DMS 273 (cell line): ENCODE measurements at regions not wholly inside any gene's neighbourhood (a gene's known extent, or its start where the extent isn't known, plus 50 kb on each side); places are given as distances from the start of the nearest gene placed in this dataset.
"Not testable (repeated sequence)": the region's sequence is repeated elsewhere in the genome, so short reads cannot be mapped to it uniquely, and the experiment has no call there.

ENCODE experiments used
- DNase-seq: peaks from one replicate; lab custom pipeline; 2025; ENCODE audit not compliant: unreplicated experiment; lab: John Stamatoyannopoulos, UW

- DNase-seq = no peak
Observed at GRCh38 chr7:1341361-1342089, 108.9 kb downstream of the UNCX start.

- no peak for DNase-seq
Observed at GRCh38 chr7:1342090-1342640, 109.5 kb downstream of the UNCX start.

- DNase-seq = no peak
Observed at GRCh38 chr7:1343551-1343950, 110.9 kb downstream of the UNCX start.

GRCh38 chr7:1344421-1344820, 111.7 kb downstream of the UNCX start:
- no peak for DNase-seq

- no peak for DNase-seq
Observed at GRCh38 chr7:1344981-1345701, 112.5 kb downstream of the UNCX start.

- no peak for DNase-seq
Observed at GRCh38 chr7:1345796-1346755, 113.2 kb downstream of the MICALL2 start.

GRCh38 chr7:1346851-1347250, 112.4 kb downstream of the MICALL2 start:
- no peak for DNase-seq

- DNase-seq = no peak
Observed at GRCh38 chr7:1348096-1348822, 111.0 kb downstream of the MICALL2 start.

GRCh38 chr7:1348823-1349335, 110.4 kb downstream of the MICALL2 start:
- no peak for DNase-seq

GRCh38 chr7:1349351-1349761, 109.9 kb downstream of the MICALL2 start:
- DNase-seq = no peak

GRCh38 chr7:1351881-1352625, 107.2 kb downstream of the MICALL2 start:
- no peak for DNase-seq

- DNase-seq = no peak
Observed at GRCh38 chr7:1352656-1353271, 106.5 kb downstream of the MICALL2 start.

- DNase-seq = no peak
Observed at GRCh38 chr7:1354661-1355567, 104.4 kb downstream of the MICALL2 start.

- DNase-seq = peak; percentile 54
Observed at GRCh38 chr7:1355568-1356340, 103.5 kb downstream of the MICALL2 start.

GRCh38 chr7:1356853-1357252, 102.4 kb downstream of the MICALL2 start:
- DNase-seq = not testable (repeated sequence)

GRCh38 chr7:1357260-1357600, 102.0 kb downstream of the MICALL2 start:
- DNase-seq = not testable (repeated sequence)

- no peak for DNase-seq
Observed at GRCh38 chr7:1357601-1358271, 101.5 kb downstream of the MICALL2 start.
